ENCODE measurements at regions not wholly inside any gene's neighbourhood (a gene's known extent, or its start where the extent isn't known, plus 50 kb on each side); places are given as distances from the start of the nearest gene placed in this dataset.
"Not testable (repeated sequence)": the region's sequence is repeated elsewhere in the genome, so short reads cannot be mapped to it uniquely, and the experiment has no call there.

DNA sequence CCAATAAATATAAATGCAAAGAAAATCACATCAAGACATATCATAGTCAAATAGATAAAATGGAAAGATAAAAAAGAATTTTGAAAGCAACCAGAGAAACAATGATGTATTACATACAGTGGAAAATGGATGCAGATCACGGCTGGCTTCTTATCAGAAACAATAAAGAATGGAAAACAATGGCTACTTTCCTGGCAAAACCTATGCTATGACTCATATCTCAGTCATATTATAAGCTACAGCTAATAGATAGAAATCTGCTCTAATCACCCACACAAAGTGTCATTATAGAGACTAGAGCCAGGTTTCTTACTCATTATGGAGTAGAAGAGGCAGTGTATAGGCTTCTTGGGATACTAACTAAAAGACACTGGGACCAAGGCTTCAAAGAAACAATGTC lies 93.5 kb upstream of the TACR1 start:
- Mint-ChIP-seq H3K4me1 (ENCODE audit: unreplicated experiment) (peaks cover 6% of the 10 kb centered on the region), H3K4me3 (ENCODE audit: unreplicated experiment) (no peak overlapping the region), H3K27me3 (ENCODE audit: unreplicated experiment) (no peaks in the 10 kb centered on the region), H3K9me3 (ENCODE audit: unreplicated experiment) (no peaks in the 10 kb centered on the region), H3K27ac (ENCODE audit: unreplicated experiment) (no peak overlapping the region), H3K36me3 (ENCODE audit: low read depth, unreplicated experiment) (no peaks in the 10 kb centered on the region)
- TF ChIP-seq CTCF (IDR thresholded peaks at IDR 0.05; ENCODE audit: unreplicated experiment): no peak
- DNase-seq (ENCODE audit: low spot score): no peak

- H3K27me3 Mint-ChIP-seq (ENCODE audit: unreplicated experiment): no peaks in the 10 kb centered on the region
- no peaks in the 10 kb centered on the region for H3K36me3 Mint-ChIP-seq (ENCODE audit: low read depth, unreplicated experiment)
- no peak for TF ChIP-seq CTCF (IDR thresholded peaks at IDR 0.05; ENCODE audit: unreplicated experiment)
- H3K4me3 Mint-ChIP-seq (ENCODE audit: unreplicated experiment): no peak overlapping the region
- peaks cover 7% of the 10 kb centered on the region for H3K4me1 Mint-ChIP-seq (ENCODE audit: unreplicated experiment)
- no peaks in the 10 kb centered on the region for H3K9me3 Mint-ChIP-seq (ENCODE audit: unreplicated experiment)
- no peak for DNase-seq (ENCODE audit: low spot score)
- H3K27ac Mint-ChIP-seq (ENCODE audit: unreplicated experiment): no peak overlapping the region
Measured at GRCh38 chr2:75290600-75291150, 91.4 kb upstream of the TACR1 start.

DNA sequence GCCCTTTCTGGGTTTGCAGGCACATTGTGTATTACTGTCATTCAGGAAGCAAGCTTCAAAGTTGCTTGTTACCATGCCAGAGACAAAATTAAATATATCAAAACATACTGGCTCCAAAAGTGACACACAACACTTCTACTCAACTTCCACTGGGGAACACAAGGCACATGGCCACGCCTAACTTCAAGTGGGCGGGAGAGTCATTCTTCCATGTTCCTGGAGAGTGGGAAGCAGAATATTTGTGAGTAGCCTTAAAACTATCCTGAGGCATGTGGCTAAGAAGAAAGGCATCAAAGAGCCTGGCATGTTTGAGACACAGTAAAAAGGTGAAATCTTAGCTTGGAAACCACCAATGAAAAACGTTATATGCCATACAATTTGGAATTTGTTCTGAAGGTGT lies 90.5 kb upstream of the TACR1 start:
- peaks cover 7% of the 10 kb centered on the region for H3K4me1 Mint-ChIP-seq (ENCODE audit: unreplicated experiment)
- no peaks in the 10 kb centered on the region for H3K36me3 Mint-ChIP-seq (ENCODE audit: low read depth, unreplicated experiment)
- no peak overlapping the region for H3K27ac Mint-ChIP-seq (ENCODE audit: unreplicated experiment)
- H3K27me3 Mint-ChIP-seq (ENCODE audit: unreplicated experiment): no peaks in the 10 kb centered on the region
- H3K4me3 Mint-ChIP-seq (ENCODE audit: unreplicated experiment): no peak overlapping the region
- no peak for TF ChIP-seq CTCF (IDR thresholded peaks at IDR 0.05; ENCODE audit: unreplicated experiment)
- no peaks in the 10 kb centered on the region for H3K9me3 Mint-ChIP-seq (ENCODE audit: unreplicated experiment)
- no peak for DNase-seq (ENCODE audit: low spot score)

- not testable (repeated sequence) for H3K27ac Mint-ChIP-seq (ENCODE audit: unreplicated experiment); H3K27me3 Mint-ChIP-seq (ENCODE audit: unreplicated experiment); H3K9me3 Mint-ChIP-seq (ENCODE audit: unreplicated experiment); H3K4me3 Mint-ChIP-seq (ENCODE audit: unreplicated experiment); H3K4me1 Mint-ChIP-seq (ENCODE audit: unreplicated experiment); H3K36me3 Mint-ChIP-seq (ENCODE audit: low read depth, unreplicated experiment); DNase-seq (ENCODE audit: low spot score)
Measured at GRCh38 chr2:75289178-75289577, 89.9 kb upstream of the TACR1 start.

- DNase-seq (ENCODE audit: low spot score): no peak
- no peak for TF ChIP-seq CTCF (IDR thresholded peaks at IDR 0.05; ENCODE audit: unreplicated experiment)
- H3K9me3 Mint-ChIP-seq (ENCODE audit: unreplicated experiment): no peaks in the 10 kb centered on the region
- no peak overlapping the region for H3K4me3 Mint-ChIP-seq (ENCODE audit: unreplicated experiment)
- peaks cover 7% of the 10 kb centered on the region for H3K4me1 Mint-ChIP-seq (ENCODE audit: unreplicated experiment)
- no peak overlapping the region for H3K27ac Mint-ChIP-seq (ENCODE audit: unreplicated experiment)
- no peaks in the 10 kb centered on the region for H3K36me3 Mint-ChIP-seq (ENCODE audit: low read depth, unreplicated experiment)
- no peaks in the 10 kb centered on the region for H3K27me3 Mint-ChIP-seq (ENCODE audit: unreplicated experiment)
Measured at GRCh38 chr2:75288760-75289159, 89.4 kb upstream of the TACR1 start.
